ENCODE measurements at regions not wholly inside any gene's neighbourhood (a gene's known extent, or its start where the extent isn't known, plus 50 kb on each side); places are given as distances from the start of the nearest gene placed in this dataset.

DNA sequence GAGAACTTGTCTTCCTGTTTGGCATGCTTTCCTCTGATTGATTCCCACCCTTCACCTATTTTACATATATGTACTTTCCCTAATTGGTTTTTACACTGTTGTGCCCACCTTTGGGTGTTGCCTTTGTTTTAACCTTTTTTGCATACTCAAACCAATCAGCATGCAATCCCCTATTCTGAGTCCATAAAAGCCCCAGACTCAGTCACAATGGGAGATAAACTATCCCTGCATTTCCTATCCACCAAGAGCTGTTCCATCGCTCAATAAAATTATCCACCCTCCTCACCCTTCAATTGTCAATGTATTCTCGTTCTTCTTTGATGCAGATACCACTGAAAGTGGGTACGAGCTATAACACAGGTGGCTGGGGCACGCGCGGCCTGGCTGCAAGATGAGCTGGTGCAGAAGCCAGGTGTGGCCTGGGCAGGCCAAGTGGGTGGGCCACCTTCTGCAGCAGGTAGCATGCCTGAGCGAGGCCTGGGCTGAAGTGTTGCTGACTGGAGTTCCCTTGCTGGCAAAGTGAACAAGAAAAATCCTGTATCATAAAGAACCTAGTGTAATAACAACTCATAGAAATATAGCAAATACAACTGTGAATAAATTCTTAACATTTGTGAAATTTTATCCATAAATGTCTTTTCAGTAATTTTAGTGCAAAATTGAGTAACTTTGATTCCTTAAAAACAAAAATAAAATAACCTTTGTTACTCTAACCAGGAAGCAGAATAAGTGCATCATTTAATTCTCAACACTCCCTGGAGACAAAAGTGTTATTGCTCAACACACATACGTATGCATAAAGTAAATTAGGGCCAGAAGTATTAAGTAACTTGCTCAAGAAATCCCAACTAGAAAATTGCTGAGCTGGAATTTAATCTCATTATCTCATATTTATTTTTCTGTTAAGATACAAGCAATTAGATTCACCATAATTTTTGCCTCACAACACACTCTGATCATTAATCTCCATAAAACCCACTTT lies 685.3 kb upstream of the EDIL3 start:
- H3K36me3 Mint-ChIP-seq (ENCODE audit: low read depth) = no peaks in the 10 kb centered on the region
- no peaks in the 10 kb centered on the region for H3K9me3 Mint-ChIP-seq
- no peak overlapping the region for H3K27ac Mint-ChIP-seq
- no peak overlapping the region for H3K4me3 Mint-ChIP-seq
- TF ChIP-seq, protein P1, sequence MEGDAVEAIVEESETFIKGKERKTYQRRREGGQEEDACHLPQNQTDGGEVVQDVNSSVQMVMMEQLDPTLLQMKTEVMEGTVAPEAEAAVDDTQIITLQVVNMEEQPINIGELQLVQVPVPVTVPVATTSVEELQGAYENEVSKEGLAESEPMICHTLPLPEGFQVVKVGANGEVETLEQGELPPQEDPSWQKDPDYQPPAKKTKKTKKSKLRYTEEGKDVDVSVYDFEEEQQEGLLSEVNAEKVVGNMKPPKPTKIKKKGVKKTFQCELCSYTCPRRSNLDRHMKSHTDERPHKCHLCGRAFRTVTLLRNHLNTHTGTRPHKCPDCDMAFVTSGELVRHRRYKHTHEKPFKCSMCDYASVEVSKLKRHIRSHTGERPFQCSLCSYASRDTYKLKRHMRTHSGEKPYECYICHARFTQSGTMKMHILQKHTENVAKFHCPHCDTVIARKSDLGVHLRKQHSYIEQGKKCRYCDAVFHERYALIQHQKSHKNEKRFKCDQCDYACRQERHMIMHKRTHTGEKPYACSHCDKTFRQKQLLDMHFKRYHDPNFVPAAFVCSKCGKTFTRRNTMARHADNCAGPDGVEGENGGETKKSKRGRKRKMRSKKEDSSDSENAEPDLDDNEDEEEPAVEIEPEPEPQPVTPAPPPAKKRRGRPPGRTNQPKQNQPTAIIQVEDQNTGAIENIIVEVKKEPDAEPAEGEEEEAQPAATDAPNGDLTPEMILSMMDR (IDR thresholded peaks at IDR 0.05; ENCODE audit: unreplicated experiment in 3 of 3) = no peak
- H3K27me3 Mint-ChIP-seq (ENCODE audit: low read depth) = no peaks in the 10 kb centered on the region
- no peaks in the 10 kb centered on the region for H3K4me1 Mint-ChIP-seq

DNA sequence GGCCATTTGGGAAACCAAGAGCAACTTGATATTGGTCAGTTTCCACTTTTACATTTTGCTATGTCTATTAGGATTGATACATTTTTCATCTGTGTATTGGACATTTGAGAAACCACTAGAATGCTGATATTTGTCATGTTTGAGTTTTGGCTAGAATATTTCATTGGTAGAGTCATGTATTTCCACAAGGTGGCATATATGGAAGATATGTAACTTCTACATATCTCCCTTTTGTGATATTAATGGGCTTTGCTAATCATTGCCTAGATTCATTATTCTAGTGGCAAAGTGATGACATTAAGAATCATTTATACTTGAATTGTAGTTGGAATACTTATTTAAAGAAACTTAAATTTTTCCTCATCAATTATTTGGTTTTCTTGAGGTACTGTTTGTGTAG lies 692.9 kb upstream of the EDIL3 start:
- no peaks in the 10 kb centered on the region for H3K36me3 Mint-ChIP-seq (ENCODE audit: low read depth)
- no peaks in the 10 kb centered on the region for H3K9me3 Mint-ChIP-seq
- no peak overlapping the region for H3K4me3 Mint-ChIP-seq
- H3K4me1 Mint-ChIP-seq = no peaks in the 10 kb centered on the region
- H3K27ac Mint-ChIP-seq = no peak overlapping the region
- H3K27me3 Mint-ChIP-seq (ENCODE audit: low read depth) = no peaks in the 10 kb centered on the region
- TF ChIP-seq, protein P1 (IDR thresholded peaks at IDR 0.05; ENCODE audit: unreplicated experiment in 3 of 3) = no peak

DNA sequence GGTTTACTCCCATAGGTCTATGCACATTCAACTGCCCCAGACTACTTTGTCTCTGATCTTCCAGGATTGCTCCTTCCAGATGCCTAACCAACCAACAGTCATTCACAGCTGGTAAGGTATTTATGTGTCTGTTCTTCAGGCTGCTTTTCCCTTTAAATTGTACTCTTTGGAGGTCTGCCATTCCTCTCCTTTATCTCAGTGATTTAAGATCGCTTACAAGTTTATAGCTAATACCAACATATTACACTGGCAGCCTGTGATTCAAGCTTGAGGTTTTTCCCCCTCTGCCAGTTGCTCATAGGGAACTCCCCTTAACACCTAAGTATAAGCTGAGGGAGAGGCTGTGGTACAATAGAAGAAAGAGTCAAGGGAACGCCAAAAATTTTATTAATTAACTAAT lies 711.7 kb upstream of the EDIL3 start:
- Mint-ChIP-seq H3K36me3 (ENCODE audit: low read depth) (no peaks in the 10 kb centered on the region), H3K4me1 (no peaks in the 10 kb centered on the region), H3K9me3 (peaks cover 7% of the 10 kb centered on the region), H3K4me3 (no peak overlapping the region), H3K27me3 (ENCODE audit: low read depth) (no peaks in the 10 kb centered on the region), H3K27ac (no peak overlapping the region)
- TF ChIP-seq, protein P1 (IDR thresholded peaks at IDR 0.05; ENCODE audit: unreplicated experiment in 3 of 3) = no peak

DNA sequence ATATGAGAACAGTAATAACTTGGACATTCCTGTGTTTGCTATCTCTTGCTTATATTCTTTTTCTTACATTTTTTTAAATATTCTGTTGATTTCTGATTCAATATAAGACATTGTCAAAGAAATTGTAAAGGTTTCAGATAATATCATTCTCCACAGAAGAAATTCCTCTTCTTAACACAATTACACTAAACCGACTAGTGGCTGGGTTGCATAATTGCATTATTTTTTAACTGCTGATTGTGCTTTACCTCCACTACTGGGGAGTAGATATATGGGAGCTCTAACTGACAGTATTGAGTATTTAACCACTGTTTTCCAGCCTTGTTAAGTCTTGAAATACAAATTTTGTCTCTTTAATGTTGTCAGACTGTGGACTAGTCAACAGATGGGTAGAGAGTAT lies 723.8 kb upstream of the EDIL3 start:
- no peaks in the 10 kb centered on the region for H3K4me1 Mint-ChIP-seq
- H3K27ac Mint-ChIP-seq = no peak overlapping the region
- TF ChIP-seq, protein P1 (IDR thresholded peaks at IDR 0.05; ENCODE audit: unreplicated experiment in 3 of 3) = no peak
- no peaks in the 10 kb centered on the region for H3K36me3 Mint-ChIP-seq (ENCODE audit: low read depth)
- no peaks in the 10 kb centered on the region for H3K27me3 Mint-ChIP-seq (ENCODE audit: low read depth)
- H3K4me3 Mint-ChIP-seq = no peak overlapping the region
- H3K9me3 Mint-ChIP-seq = no peaks in the 10 kb centered on the region

DNA sequence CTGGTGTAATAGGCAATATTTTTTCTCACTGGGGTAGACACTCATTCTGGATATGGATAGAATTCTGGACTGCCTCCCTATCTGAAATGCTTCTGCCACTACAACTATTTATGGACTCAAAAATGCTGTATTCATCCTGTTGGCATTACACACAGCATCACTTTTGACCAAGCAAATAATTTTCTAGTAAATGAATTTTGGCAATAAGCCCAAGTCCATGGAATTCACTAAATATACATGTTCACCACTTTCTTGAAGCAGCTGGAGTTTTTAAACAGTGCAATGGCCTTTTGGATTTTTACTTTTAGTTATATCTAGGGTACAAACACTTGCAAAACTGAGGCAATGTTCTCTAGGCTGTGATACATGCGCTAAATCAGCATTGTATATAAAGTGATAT lies 724.9 kb upstream of the EDIL3 start:
- Mint-ChIP-seq H3K27me3 (ENCODE audit: low read depth) (no peaks in the 10 kb centered on the region), H3K4me3 (no peak overlapping the region), H3K9me3 (no peaks in the 10 kb centered on the region), H3K4me1 (no peaks in the 10 kb centered on the region), H3K36me3 (ENCODE audit: low read depth) (no peaks in the 10 kb centered on the region), H3K27ac (no peak overlapping the region)
- TF ChIP-seq, protein P1 (IDR thresholded peaks at IDR 0.05; ENCODE audit: unreplicated experiment in 3 of 3) = no peak

DNA sequence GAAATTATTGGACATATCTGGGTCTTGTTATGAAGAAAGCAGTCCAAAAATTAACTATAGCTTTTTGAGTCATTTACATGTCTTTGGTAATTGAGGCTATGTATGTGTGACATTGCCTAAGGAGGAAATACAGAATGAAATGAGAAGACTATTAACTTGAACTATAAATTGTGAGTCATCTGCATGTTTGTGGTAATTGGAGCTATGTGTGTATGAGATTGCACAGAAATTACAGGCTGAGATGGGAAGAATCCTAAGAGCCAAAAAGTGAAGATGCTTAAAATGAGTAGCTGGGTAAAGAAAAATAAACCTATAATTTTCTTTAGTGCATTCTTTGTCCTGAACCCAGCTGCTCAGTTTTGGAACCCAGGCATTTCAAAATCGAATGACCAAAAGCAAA lies 747.6 kb upstream of the EDIL3 start:
- TF ChIP-seq, protein P1 (IDR thresholded peaks at IDR 0.05; ENCODE audit: unreplicated experiment in 3 of 3) = no peak
- Mint-ChIP-seq H3K4me1 (no peaks in the 10 kb centered on the region), H3K36me3 (ENCODE audit: low read depth) (no peaks in the 10 kb centered on the region), H3K4me3 (no peak overlapping the region), H3K27ac (no peak overlapping the region), H3K9me3 (no peaks in the 10 kb centered on the region), H3K27me3 (ENCODE audit: low read depth) (no peaks in the 10 kb centered on the region)
